ENCODE measurements at regions not wholly inside any gene's neighbourhood (a gene's known extent, or its start where the extent isn't known, plus 50 kb on each side); places are given as distances from the start of the nearest gene placed in this dataset.

DNA sequence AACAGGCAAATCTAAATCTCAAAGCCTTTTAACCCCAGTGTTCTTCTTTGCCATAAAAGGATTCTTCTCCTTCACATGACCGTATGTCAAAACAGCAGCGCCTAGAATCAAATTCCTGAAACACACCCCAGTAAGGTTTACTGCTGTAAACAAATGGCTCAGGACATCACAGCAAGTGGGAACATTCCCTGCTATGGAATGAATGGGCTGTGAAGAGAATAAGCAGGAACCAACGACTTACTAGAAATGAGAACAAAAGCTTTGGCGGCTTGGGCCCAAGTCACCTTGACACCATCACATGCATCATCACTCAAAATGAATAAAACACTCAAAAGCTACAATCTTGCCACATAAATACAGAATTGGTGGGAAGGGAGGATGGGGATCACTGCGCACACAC, 80.4 kb upstream of the SPATA13 start:
- no peak for ATAC-seq
- TF ChIP-seq EP300 (IDR thresholded peaks at IDR 0.05) (no peak), POLR2A (IDR thresholded peaks at IDR 0.05) (no peak), POLR2AphosphoS5 (IDR thresholded peaks at IDR 0.05) (peak; percentile 13)
- H3K4me3 ChIP-seq, result no peak overlapping the region
- no peaks in the 10 kb centered on the region for H3K27me3 ChIP-seq
- H3K27ac ChIP-seq, result no peak overlapping the region
- H3K9me3 ChIP-seq, result no peaks in the 10 kb centered on the region
- peaks cover 0 to 8% (median 0%) of the 10 kb centered on the region in 3 donors for H3K4me1 ChIP-seq
- H3K36me3 ChIP-seq, result no peaks in the 10 kb centered on the region
- WGBS, 2 donors (ENCODE audit: low coverage in 1 of 2), result 69 to 82% methylated on average over 4 to 5 of the region's 5 CpGs

GRCh38 chr13:24081387-24081786, 79.1 kb upstream of the SPATA13 start:
- TF ChIP-seq POLR2AphosphoS5 (IDR thresholded peaks at IDR 0.05) (no peak), EP300 (IDR thresholded peaks at IDR 0.05) (no peak), POLR2A (IDR thresholded peaks at IDR 0.05) (no peak), CTCF (IDR thresholded peaks at IDR 0.05) (no peak)
- no peaks in the 10 kb centered on the region for H3K4me1 ChIP-seq
- no peak overlapping the region for H3K27ac ChIP-seq
- H3K36me3 ChIP-seq, result no peaks in the 10 kb centered on the region
- no peak for ATAC-seq
- no peaks in the 10 kb centered on the region for H3K27me3 ChIP-seq
- H3K9me3 ChIP-seq, result no peaks in the 10 kb centered on the region
- 86 to 100% methylated on average over 2 of the region's 2 CpGs for WGBS, 2 donors (ENCODE audit: low coverage in 1 of 2)
- no peak overlapping the region for H3K4me3 ChIP-seq

DNA sequence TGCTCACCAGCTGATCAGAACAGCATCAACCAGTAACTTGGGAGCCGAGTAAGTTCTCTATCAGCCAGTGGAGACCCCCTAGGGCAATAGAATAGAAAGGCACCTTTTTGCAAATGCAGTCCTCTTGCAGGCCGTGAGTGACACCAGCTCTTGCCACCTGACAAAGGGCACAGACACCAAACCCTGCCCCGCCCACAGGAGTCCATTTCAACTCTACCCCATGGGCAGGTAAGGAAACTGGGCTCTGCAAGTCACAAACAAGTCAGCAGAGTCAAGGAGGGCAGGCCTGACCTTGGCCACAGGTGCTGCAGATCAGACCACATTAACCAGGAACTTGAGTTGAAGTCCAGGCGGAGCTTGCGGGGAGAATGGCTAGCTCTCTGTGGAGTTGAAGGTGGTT, 77.4 kb upstream of the SPATA13 start:
- 94 to 100% methylated on average over 2 to 3 of the region's 5 CpGs for WGBS, 2 donors (ENCODE audit: low coverage in 1 of 2)
- ATAC-seq, result no peak
- no peak overlapping the region for H3K4me3 ChIP-seq
- no peak overlapping the region for H3K27ac ChIP-seq
- TF ChIP-seq CTCF (IDR thresholded peaks at IDR 0.05) (no peak), EP300 (IDR thresholded peaks at IDR 0.05) (no peak), POLR2AphosphoS5 (IDR thresholded peaks at IDR 0.05) (no peak), POLR2A (IDR thresholded peaks at IDR 0.05) (no peak)
- H3K9me3 ChIP-seq, result no peaks in the 10 kb centered on the region
- H3K27me3 ChIP-seq, result no peaks in the 10 kb centered on the region
- H3K4me1 ChIP-seq, result peaks cover 0 to 10% (median 0%) of the 10 kb centered on the region in 3 donors
- no peaks in the 10 kb centered on the region for H3K36me3 ChIP-seq

- ATAC-seq, result no peak
- Histone ChIP-seq H3K9me3 (no peaks in the 10 kb centered on the region), H3K27ac (no peak overlapping the region), H3K4me1 (peaks cover 0 to 11% (median 0%) of the 10 kb centered on the region in 3 donors), H3K36me3 (no peaks in the 10 kb centered on the region), H3K27me3 (no peaks in the 10 kb centered on the region), H3K4me3 (no peak overlapping the region)
- TF ChIP-seq EP300 (IDR thresholded peaks at IDR 0.05), result no peak
- TF ChIP-seq POLR2A (IDR thresholded peaks at IDR 0.05), result no peak
- TF ChIP-seq POLR2AphosphoS5 (IDR thresholded peaks at IDR 0.05), result no peak
- no peak for TF ChIP-seq CTCF (IDR thresholded peaks at IDR 0.05)
- 74 to 75% methylated on average over 5 to 14 of the region's 15 CpGs for WGBS, 2 donors (ENCODE audit: low coverage in 1 of 2)
Measured at GRCh38 chr13:24083722-24084421, 76.6 kb upstream of the SPATA13 start.

DNA sequence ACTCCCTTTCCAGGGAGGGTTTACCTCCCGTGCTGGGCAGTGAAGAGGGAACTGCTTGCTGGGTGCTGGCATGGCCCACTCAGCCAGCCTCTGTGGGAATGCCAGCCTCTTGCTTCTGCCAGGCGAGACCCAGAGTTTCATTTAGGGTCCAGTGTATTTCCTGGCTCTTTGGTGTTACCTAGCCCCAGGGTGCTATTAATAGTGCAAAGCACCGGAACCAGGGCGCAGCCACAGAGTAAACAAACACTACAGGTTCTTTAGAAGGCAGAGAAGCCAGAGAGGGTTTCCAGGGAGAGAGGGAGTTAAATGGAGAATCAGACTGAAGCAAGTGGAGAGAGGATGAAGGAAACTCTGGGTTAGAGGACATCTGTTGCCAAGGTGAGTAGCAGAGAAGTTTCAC, 74.9 kb upstream of the SPATA13 start:
- Histone ChIP-seq H3K27me3 (no peaks in the 10 kb centered on the region), H3K9me3 (no peaks in the 10 kb centered on the region), H3K27ac (no peak overlapping the region), H3K4me3 (no peak overlapping the region), H3K4me1 (peaks cover 0 to 11% (median 0%) of the 10 kb centered on the region in 3 donors), H3K36me3 (no peaks in the 10 kb centered on the region)
- ATAC-seq, result no peak
- 60 to 80% methylated on average over 1 of the region's 4 CpGs for WGBS, 2 donors (ENCODE audit: low coverage in 1 of 2)
- TF ChIP-seq POLR2A (IDR thresholded peaks at IDR 0.05) (no peak), EP300 (IDR thresholded peaks at IDR 0.05) (no peak), CTCF (IDR thresholded peaks at IDR 0.05) (no peak), POLR2AphosphoS5 (IDR thresholded peaks at IDR 0.05) (no peak)
